T-helper 2 cell treated with Interferon-gamma antibody and Interleukin-4, amounts not matched to agents 5 μg/mL and 100 μg/mL, for 36 hours (primary cell): ENCODE measurements at regions not wholly inside any gene's neighbourhood (a gene's known extent, or its start where the extent isn't known, plus 50 kb on each side); places are given as distances from the start of the nearest gene placed in this dataset.
"Not testable (repeated sequence)": the region's sequence is repeated elsewhere in the genome, so short reads cannot be mapped to it uniquely, and the experiment has no call there.

ENCODE experiments used
- DNase-seq: peaks from one replicate; pipeline ENCODE4 v3.0.0; 2021; ENCODE audit warnings: low spot score
- H3K27ac Mint-ChIP-seq: one replicate; pipeline ENCODE4 v1.8.0; 2021; ENCODE audit warnings: mild to moderate bottlenecking, mixed read lengths
- H3K27me3 Mint-ChIP-seq: one replicate; pipeline ENCODE4 v1.8.0; 2021; ENCODE audit warnings: low read depth, mixed read lengths
- H3K36me3 Mint-ChIP-seq: one replicate; pipeline ENCODE4 v1.8.0; 2021; ENCODE audit warnings: low read depth, mixed read lengths
- H3K4me1 Mint-ChIP-seq: one replicate; pipeline ENCODE4 v1.8.0; 2021; ENCODE audit warnings: low read depth, mixed read lengths
- H3K4me3 Mint-ChIP-seq: one replicate; pipeline ENCODE4 v1.8.0; 2022; ENCODE audit warnings: mild to moderate bottlenecking, moderate library complexity, mixed read lengths
- H3K9me3 Mint-ChIP-seq: one replicate; pipeline ENCODE4 v1.8.0; 2021; ENCODE audit warnings: mixed read lengths

- H3K4me1 Mint-ChIP-seq, H3K27me3 Mint-ChIP-seq, H3K36me3 Mint-ChIP-seq, H3K27ac Mint-ChIP-seq, DNase-seq, H3K4me3 Mint-ChIP-seq: not testable (repeated sequence)
- peaks cover 17% of the 10 kb centered on the region for H3K9me3 Mint-ChIP-seq
Measured at GRCh38 chr19:14270557-14270956, 64.6 kb upstream of the ADGRL1 start.

- H3K36me3 Mint-ChIP-seq, result no peaks in the 10 kb centered on the region
- H3K4me3 Mint-ChIP-seq, result no peak overlapping the region
- no peaks in the 10 kb centered on the region for H3K9me3 Mint-ChIP-seq
- no peaks in the 10 kb centered on the region for H3K4me1 Mint-ChIP-seq
- no peaks in the 10 kb centered on the region for H3K27me3 Mint-ChIP-seq
- no peak for DNase-seq
- H3K27ac Mint-ChIP-seq, result no peak overlapping the region
Measured at GRCh38 chr19:14267224-14267741, 61.3 kb upstream of the ADGRL1 start.

- not testable (repeated sequence) for DNase-seq, H3K27ac Mint-ChIP-seq, H3K36me3 Mint-ChIP-seq, H3K4me1 Mint-ChIP-seq, H3K4me3 Mint-ChIP-seq, H3K27me3 Mint-ChIP-seq, H3K9me3 Mint-ChIP-seq
Measured at GRCh38 chr19:14266208-14266607, 60.2 kb upstream of the ADGRL1 start.

GRCh38 chr19:14265290-14266036 lies 59.5 kb upstream of the ADGRL1 start:
- Mint-ChIP-seq H3K27me3 (no peaks in the 10 kb centered on the region), H3K27ac (no peak overlapping the region), H3K36me3 (no peaks in the 10 kb centered on the region), H3K9me3 (no peaks in the 10 kb centered on the region), H3K4me1 (no peaks in the 10 kb centered on the region), H3K4me3 (no peak overlapping the region)
- no peak for DNase-seq

- not testable (repeated sequence) for H3K4me1 Mint-ChIP-seq, H3K36me3 Mint-ChIP-seq, DNase-seq, H3K27ac Mint-ChIP-seq, H3K4me3 Mint-ChIP-seq, H3K27me3 Mint-ChIP-seq, H3K9me3 Mint-ChIP-seq
Measured at GRCh38 chr19:14255902-14256649, 50.1 kb upstream of the ADGRL1 start.
